ENCODE measurements at regions not wholly inside any gene's neighbourhood (a gene's known extent, or its start where the extent isn't known, plus 50 kb on each side); places are given as distances from the start of the nearest gene placed in this dataset.
"Not testable (repeated sequence)": the region's sequence is repeated elsewhere in the genome, so short reads cannot be mapped to it uniquely, and the experiment has no call there.

GRCh38 chr6:120785459-120786086 lies 548.7 kb downstream of the TBC1D32 start:
- DNase-seq = no peak

- DNase-seq = no peak
Measured at GRCh38 chr6:120779441-120779840, 554.8 kb downstream of the TBC1D32 start.

- DNase-seq = no peak
Measured at GRCh38 chr6:120775698-120776097, 558.6 kb downstream of the TBC1D32 start.

- DNase-seq = no peak
Measured at GRCh38 chr6:120774275-120774674, 560.0 kb downstream of the TBC1D32 start.

- DNase-seq = no peak
Measured at GRCh38 chr6:120771019-120771418, 563.3 kb downstream of the TBC1D32 start.

- no peak for DNase-seq
Measured at GRCh38 chr6:120764312-120764711, 570.0 kb downstream of the TBC1D32 start.

GRCh38 chr6:120759570-120759969 lies 574.7 kb downstream of the TBC1D32 start:
- no peak for DNase-seq

- not testable (repeated sequence) for DNase-seq
Measured at GRCh38 chr6:120748574-120748973, 585.7 kb downstream of the TBC1D32 start.

- DNase-seq = no peak
Measured at GRCh38 chr6:120736740-120737139, 597.5 kb downstream of the TBC1D32 start.

- no peak for DNase-seq
Measured at GRCh38 chr6:120735641-120736040, 598.6 kb downstream of the TBC1D32 start.

GRCh38 chr6:120711255-120711654 lies 623.0 kb downstream of the TBC1D32 start:
- no peak for DNase-seq

- DNase-seq = no peak
Measured at GRCh38 chr6:120700001-120700400, 634.3 kb downstream of the TBC1D32 start.

- no peak for DNase-seq
Measured at GRCh38 chr6:120686492-120686891, 647.8 kb downstream of the TBC1D32 start.

GRCh38 chr6:120682145-120682544 lies 652.1 kb downstream of the TBC1D32 start:
- no peak for DNase-seq

GRCh38 chr6:120681204-120681603 lies 653.1 kb downstream of the TBC1D32 start:
- DNase-seq = no peak

- no peak for DNase-seq
Measured at GRCh38 chr6:120675886-120676285, 658.4 kb downstream of the TBC1D32 start.

GRCh38 chr6:120671519-120671918 lies 662.8 kb downstream of the TBC1D32 start:
- DNase-seq = no peak

GRCh38 chr6:120652506-120652905 lies 681.8 kb downstream of the TBC1D32 start:
- no peak for DNase-seq

GRCh38 chr6:120648713-120649112 lies 685.6 kb downstream of the TBC1D32 start:
- no peak for DNase-seq

- no peak for DNase-seq
Measured at GRCh38 chr6:120646101-120646500, 688.2 kb downstream of the TBC1D32 start.

- DNase-seq = no peak
Measured at GRCh38 chr6:120632975-120633374, 701.3 kb downstream of the TBC1D32 start.

GRCh38 chr6:120627612-120628011 lies 706.7 kb downstream of the TBC1D32 start:
- no peak for DNase-seq

GRCh38 chr6:120622127-120622631 lies 712.1 kb downstream of the TBC1D32 start:
- no peak for DNase-seq

GRCh38 chr6:120620900-120621299 lies 713.4 kb downstream of the TBC1D32 start:
- no peak for DNase-seq

- no peak for DNase-seq
Measured at GRCh38 chr6:120615238-120615637, 719.0 kb downstream of the TBC1D32 start.
